Stimulated activated naive CD8-positive, alpha-beta T cell treated with anti-CD3 and anti-CD28 coated beads, Interleukin-15, amount 100 ng/mL, for 72 hours (primary cell): ENCODE measurements at regions not wholly inside any gene's neighbourhood (a gene's known extent, or its start where the extent isn't known, plus 50 kb on each side); places are given as distances from the start of the nearest gene placed in this dataset.
"Not testable (repeated sequence)": the region's sequence is repeated elsewhere in the genome, so short reads cannot be mapped to it uniquely, and the experiment has no call there.

ENCODE experiments used
- ATAC-seq: fragments of 150-1000 bp; cut with Tn5 transposase; 2 replicates; pipeline ENCODE4 v1.10.0; 2021; ENCODE audit warnings: mild to moderate bottlenecking, moderate library complexity
- DNase-seq, 2 donors: peaks; one replicate each; pipeline ENCODE4 v3.0.0; 2021 to 2022
- H3K27ac Mint-ChIP-seq, 2 donors: one replicate each; pipeline ENCODE4 v1.8.0; 2022; ENCODE audit warnings: mild to moderate bottlenecking in 2 of 2, mixed read lengths in 2 of 2, moderate library complexity in 2 of 2
- H3K27me3 Mint-ChIP-seq: one replicate; pipeline ENCODE4 v1.8.0; 2022; ENCODE audit warnings: mixed read lengths
- H3K4me1 Mint-ChIP-seq: one replicate; pipeline ENCODE4 v1.8.0; 2022; ENCODE audit warnings: mild to moderate bottlenecking, mixed read lengths
- H3K4me3 Mint-ChIP-seq, 2 donors: one replicate each; pipeline ENCODE4 v1.8.0; 2022; ENCODE audit warnings: mild to moderate bottlenecking in 2 of 2, mixed read lengths in 2 of 2, moderate library complexity in 1 of 2
- H3K9me3 Mint-ChIP-seq, 2 donors: one replicate each; pipeline ENCODE4 v1.8.0; 2022; ENCODE audit warnings: mixed read lengths in 2 of 2

GRCh38 chr1:199247891-199248290, 609.1 kb downstream of the PTPRC start:
- H3K27me3 Mint-ChIP-seq = no peaks in the 10 kb centered on the region
- peaks cover 8% of the 10 kb centered on the region for H3K4me1 Mint-ChIP-seq
- H3K9me3 Mint-ChIP-seq = no peaks in the 10 kb centered on the region
- ATAC-seq (no peak), DNase-seq (no peak)
- H3K27ac Mint-ChIP-seq = no peak overlapping the region
- H3K4me3 Mint-ChIP-seq = no peak overlapping the region

GRCh38 chr1:199254040-199254439, 615.2 kb downstream of the PTPRC start:
- not testable (repeated sequence) for H3K4me3 Mint-ChIP-seq, H3K27ac Mint-ChIP-seq, DNase-seq, H3K4me1 Mint-ChIP-seq, ATAC-seq
- Mint-ChIP-seq H3K27me3 (peaks cover 33% of the 10 kb centered on the region), H3K9me3 (peaks cover 17 to 19% of the 10 kb centered on the region in 2 donors)

- H3K27me3 Mint-ChIP-seq = peaks cover 16% of the 10 kb centered on the region
- ATAC-seq (no peak), DNase-seq (no peak)
- no peak overlapping the region for H3K27ac Mint-ChIP-seq
- H3K4me1 Mint-ChIP-seq = peaks cover 8% of the 10 kb centered on the region
- H3K4me3 Mint-ChIP-seq = no peak overlapping the region
- H3K9me3 Mint-ChIP-seq = peaks cover 7 to 8% of the 10 kb centered on the region in 2 donors
Measured at GRCh38 chr1:199261328-199261727, 622.5 kb downstream of the PTPRC start.

- no peak for DNase-seq
- H3K4me1 Mint-ChIP-seq = peaks cover 8% of the 10 kb centered on the region
- peak; percentile 71 for ATAC-seq
- H3K9me3 Mint-ChIP-seq = peaks cover 0 to 4% of the 10 kb centered on the region in 2 donors
- H3K4me3 Mint-ChIP-seq = no peak overlapping the region
- peak overlapping the region in 1 of 2 donors; percentile 87 for H3K27ac Mint-ChIP-seq
- H3K27me3 Mint-ChIP-seq = no peaks in the 10 kb centered on the region
Measured at GRCh38 chr1:199264283-199264682, 625.4 kb downstream of the PTPRC start.

GRCh38 chr1:199264911-199265310, 626.1 kb downstream of the PTPRC start:
- Mint-ChIP-seq H3K27ac (no peak overlapping the region), H3K4me1 (peaks cover 8% of the 10 kb centered on the region), H3K27me3 (peaks cover 3% of the 10 kb centered on the region), H3K9me3 (peaks cover 0 to 4% of the 10 kb centered on the region in 2 donors), H3K4me3 (no peak overlapping the region)
- ATAC-seq = no peak
- no peak for DNase-seq

GRCh38 chr1:199265319-199265718, 626.5 kb downstream of the PTPRC start:
- Mint-ChIP-seq H3K27me3 (peaks cover 7% of the 10 kb centered on the region), H3K4me3 (no peak overlapping the region), H3K9me3 (peaks cover 0 to 4% of the 10 kb centered on the region in 2 donors), H3K4me1 (peaks cover 8% of the 10 kb centered on the region), H3K27ac (no peak overlapping the region)
- no peak for DNase-seq
- ATAC-seq = no peak

GRCh38 chr1:199269241-199269640, 630.4 kb downstream of the PTPRC start:
- ATAC-seq = no peak
- no peak overlapping the region for H3K27ac Mint-ChIP-seq
- H3K4me1 Mint-ChIP-seq = peaks cover 18% of the 10 kb centered on the region
- no peak for DNase-seq
- H3K4me3 Mint-ChIP-seq = no peak overlapping the region
- H3K9me3 Mint-ChIP-seq = peaks cover 0 to 4% of the 10 kb centered on the region in 2 donors
- H3K27me3 Mint-ChIP-seq = peaks cover 8% of the 10 kb centered on the region

GRCh38 chr1:199272139-199272544, 633.3 kb downstream of the PTPRC start:
- DNase-seq = no peak

GRCh38 chr1:199272628-199273086, 633.8 kb downstream of the PTPRC start:
- Mint-ChIP-seq H3K27me3 (peaks cover 8% of the 10 kb centered on the region), H3K4me3 (no peak overlapping the region), H3K4me1 (peaks cover 17% of the 10 kb centered on the region), H3K27ac (no peak overlapping the region), H3K9me3 (peaks cover 8 to 15% of the 10 kb centered on the region in 2 donors)
- peak; percentile 86 for ATAC-seq
- peak in 1 of 2 donors; percentile 17 for DNase-seq

More at GRCh38 chr1:199272139-199272544, 633.3 kb downstream of the PTPRC start:
- peaks cover 17% of the 10 kb centered on the region for H3K4me1 Mint-ChIP-seq
- H3K4me3 Mint-ChIP-seq = no peak overlapping the region
- ATAC-seq = no peak
- H3K27me3 Mint-ChIP-seq = peaks cover 8% of the 10 kb centered on the region
- H3K27ac Mint-ChIP-seq = no peak overlapping the region
- H3K9me3 Mint-ChIP-seq = peaks cover 6 to 9% of the 10 kb centered on the region in 2 donors

GRCh38 chr1:199273837-199274379, 635.1 kb downstream of the PTPRC start:
- Mint-ChIP-seq H3K27ac (no peak overlapping the region), H3K9me3 (peaks cover 8 to 12% of the 10 kb centered on the region in 2 donors), H3K27me3 (peaks cover 8% of the 10 kb centered on the region), H3K4me1 (peaks cover 17% of the 10 kb centered on the region), H3K4me3 (peak overlapping the region in 1 of 2 donors; percentile 0)
- ATAC-seq = peak; percentile 83
- DNase-seq = no peak

GRCh38 chr1:199279067-199279466, 640.2 kb downstream of the PTPRC start:
- H3K4me3 Mint-ChIP-seq = no peak overlapping the region
- H3K27me3 Mint-ChIP-seq = no peaks in the 10 kb centered on the region
- ATAC-seq (no peak), DNase-seq (no peak)
- H3K9me3 Mint-ChIP-seq = peaks cover 8 to 12% of the 10 kb centered on the region in 2 donors
- H3K27ac Mint-ChIP-seq = no peak overlapping the region
- peaks cover 26% of the 10 kb centered on the region for H3K4me1 Mint-ChIP-seq

GRCh38 chr1:199279872-199280645, 641.2 kb downstream of the PTPRC start:
- H3K4me3 Mint-ChIP-seq = no peak overlapping the region
- H3K9me3 Mint-ChIP-seq = peaks cover 8 to 13% of the 10 kb centered on the region in 2 donors
- H3K27ac Mint-ChIP-seq = no peak overlapping the region
- no peak for DNase-seq
- ATAC-seq = peak; percentile 74
- H3K4me1 Mint-ChIP-seq = peaks cover 22% of the 10 kb centered on the region
- H3K27me3 Mint-ChIP-seq = no peaks in the 10 kb centered on the region

- Mint-ChIP-seq H3K4me3 (no peak overlapping the region), H3K27ac (no peak overlapping the region), H3K9me3 (peaks cover 0 to 4% of the 10 kb centered on the region in 2 donors), H3K27me3 (no peaks in the 10 kb centered on the region), H3K4me1 (peaks cover 35% of the 10 kb centered on the region)
- ATAC-seq (no peak), DNase-seq (no peak)
Measured at GRCh38 chr1:199282751-199283305, 644.0 kb downstream of the PTPRC start.

- Mint-ChIP-seq H3K4me3 (no peak overlapping the region), H3K27ac (no peak overlapping the region), H3K9me3 (peaks cover 0 to 4% of the 10 kb centered on the region in 2 donors), H3K4me1 (peaks cover 35% of the 10 kb centered on the region), H3K27me3 (no peaks in the 10 kb centered on the region)
- no peak for ATAC-seq
- no peak for DNase-seq
Measured at GRCh38 chr1:199283794-199284193, 645.0 kb downstream of the PTPRC start.

- Mint-ChIP-seq H3K27ac (no peak overlapping the region), H3K4me1 (peaks cover 29% of the 10 kb centered on the region), H3K4me3 (no peak overlapping the region), H3K9me3 (peaks cover 0 to 4% of the 10 kb centered on the region in 2 donors), H3K27me3 (no peaks in the 10 kb centered on the region)
- ATAC-seq = no peak
- no peak for DNase-seq
Measured at GRCh38 chr1:199287206-199287605, 648.4 kb downstream of the PTPRC start.

GRCh38 chr1:199287647-199288046, 648.8 kb downstream of the PTPRC start:
- peaks cover 24% of the 10 kb centered on the region for H3K4me1 Mint-ChIP-seq
- ATAC-seq (no peak), DNase-seq (no peak)
- peaks cover 0 to 4% of the 10 kb centered on the region in 2 donors for H3K9me3 Mint-ChIP-seq
- H3K4me3 Mint-ChIP-seq = no peak overlapping the region
- no peaks in the 10 kb centered on the region for H3K27me3 Mint-ChIP-seq
- no peak overlapping the region for H3K27ac Mint-ChIP-seq
